ENCODE measurements at regions not wholly inside any gene's neighbourhood (a gene's known extent, or its start where the extent isn't known, plus 50 kb on each side); places are given as distances from the start of the nearest gene placed in this dataset.
A peak's percentile ranks its signal among the peaks of the same experiment; 100 is the strongest.

- 66 to 76% methylated on average over 5 to 6 of the region's 6 CpGs for WGBS, 2 experiments (ENCODE audit: insufficient coverage in 1 of 2, insufficient read length in 1 of 2)
- DNase-seq = peak; percentile 66
- H3K4me1 Mint-ChIP-seq = peaks cover 9% of the 10 kb centered on the region
- TF ChIP-seq, protein P1, sequence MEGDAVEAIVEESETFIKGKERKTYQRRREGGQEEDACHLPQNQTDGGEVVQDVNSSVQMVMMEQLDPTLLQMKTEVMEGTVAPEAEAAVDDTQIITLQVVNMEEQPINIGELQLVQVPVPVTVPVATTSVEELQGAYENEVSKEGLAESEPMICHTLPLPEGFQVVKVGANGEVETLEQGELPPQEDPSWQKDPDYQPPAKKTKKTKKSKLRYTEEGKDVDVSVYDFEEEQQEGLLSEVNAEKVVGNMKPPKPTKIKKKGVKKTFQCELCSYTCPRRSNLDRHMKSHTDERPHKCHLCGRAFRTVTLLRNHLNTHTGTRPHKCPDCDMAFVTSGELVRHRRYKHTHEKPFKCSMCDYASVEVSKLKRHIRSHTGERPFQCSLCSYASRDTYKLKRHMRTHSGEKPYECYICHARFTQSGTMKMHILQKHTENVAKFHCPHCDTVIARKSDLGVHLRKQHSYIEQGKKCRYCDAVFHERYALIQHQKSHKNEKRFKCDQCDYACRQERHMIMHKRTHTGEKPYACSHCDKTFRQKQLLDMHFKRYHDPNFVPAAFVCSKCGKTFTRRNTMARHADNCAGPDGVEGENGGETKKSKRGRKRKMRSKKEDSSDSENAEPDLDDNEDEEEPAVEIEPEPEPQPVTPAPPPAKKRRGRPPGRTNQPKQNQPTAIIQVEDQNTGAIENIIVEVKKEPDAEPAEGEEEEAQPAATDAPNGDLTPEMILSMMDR (conservative IDR thresholded peaks at IDR 0.05) = no peak
- Histone ChIP-seq H3K27ac (ENCODE audit: low read depth, low read length) (no peak overlapping the region), H3K4me1 (ENCODE audit: control insufficient read depth, insufficient read depth, low read length) (peaks cover 3% of the 10 kb centered on the region), H3K27me3 (ENCODE audit: control insufficient read depth, insufficient read depth, low read length, poor library complexity, severe bottlenecking) (no peaks in the 10 kb centered on the region), H3K9me3 (ENCODE audit: control insufficient read depth, low read length) (no peaks in the 10 kb centered on the region), H3K4me3 (ENCODE audit: low read length) (no peak overlapping the region), H3K9ac (ENCODE audit: extremely low read depth, low read length, poor library complexity, severe bottlenecking) (no peak overlapping the region), H3K36me3 (ENCODE audit: control insufficient read depth, insufficient read depth, low read length) (no peaks in the 10 kb centered on the region)
- H3K27me3 Mint-ChIP-seq (ENCODE audit: insufficient read depth) = no peaks in the 10 kb centered on the region
- no peak overlapping the region for H3K4me3 Mint-ChIP-seq
- H3K9me3 Mint-ChIP-seq = no peaks in the 10 kb centered on the region
- H3K36me3 Mint-ChIP-seq (ENCODE audit: low read depth) = no peaks in the 10 kb centered on the region
- H3K27ac Mint-ChIP-seq = no peak overlapping the region
Measured at GRCh38 chr18:11392292-11392691, 217.1 kb upstream of the SLC35G4 start.

DNA sequence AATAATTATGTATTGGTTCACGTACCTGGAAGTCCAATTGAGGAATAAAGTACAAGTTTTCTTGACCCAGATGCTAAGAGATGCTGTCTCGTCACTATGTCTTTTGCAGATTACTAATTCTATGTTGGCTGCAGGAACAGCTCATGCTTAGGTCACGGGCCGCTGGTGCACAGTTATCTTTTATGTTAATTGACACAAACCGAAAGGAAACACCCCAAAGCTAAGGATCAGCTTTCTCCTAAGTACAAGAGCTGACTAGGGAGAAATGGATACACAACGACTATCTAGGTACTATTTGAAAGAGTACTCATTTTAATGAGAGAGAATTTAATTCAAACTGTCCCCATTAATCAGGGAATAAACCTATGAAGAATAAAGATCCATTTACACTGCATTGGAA lies 217.7 kb upstream of the SLC35G4 start:
- Histone ChIP-seq H3K4me3 (ENCODE audit: low read length) (no peak overlapping the region), H3K9ac (ENCODE audit: extremely low read depth, low read length, poor library complexity, severe bottlenecking) (no peak overlapping the region), H3K9me3 (ENCODE audit: control insufficient read depth, low read length) (no peaks in the 10 kb centered on the region), H3K27ac (ENCODE audit: low read depth, low read length) (no peak overlapping the region), H3K27me3 (ENCODE audit: control insufficient read depth, insufficient read depth, low read length, poor library complexity, severe bottlenecking) (no peaks in the 10 kb centered on the region), H3K4me1 (ENCODE audit: control insufficient read depth, insufficient read depth, low read length) (peaks cover 3% of the 10 kb centered on the region), H3K36me3 (ENCODE audit: control insufficient read depth, insufficient read depth, low read length) (no peaks in the 10 kb centered on the region)
- Mint-ChIP-seq H3K27ac (no peak overlapping the region), H3K9me3 (no peaks in the 10 kb centered on the region), H3K4me3 (no peak overlapping the region), H3K4me1 (peaks cover 9% of the 10 kb centered on the region), H3K27me3 (ENCODE audit: insufficient read depth) (no peaks in the 10 kb centered on the region), H3K36me3 (ENCODE audit: low read depth) (no peaks in the 10 kb centered on the region)
- TF ChIP-seq, protein P1 (conservative IDR thresholded peaks at IDR 0.05) = no peak
- 92 to 100% methylated on average over 3 to 6 of the region's 6 CpGs for WGBS, 2 experiments (ENCODE audit: insufficient coverage in 1 of 2, insufficient read length in 1 of 2)
- no peak for DNase-seq

DNA sequence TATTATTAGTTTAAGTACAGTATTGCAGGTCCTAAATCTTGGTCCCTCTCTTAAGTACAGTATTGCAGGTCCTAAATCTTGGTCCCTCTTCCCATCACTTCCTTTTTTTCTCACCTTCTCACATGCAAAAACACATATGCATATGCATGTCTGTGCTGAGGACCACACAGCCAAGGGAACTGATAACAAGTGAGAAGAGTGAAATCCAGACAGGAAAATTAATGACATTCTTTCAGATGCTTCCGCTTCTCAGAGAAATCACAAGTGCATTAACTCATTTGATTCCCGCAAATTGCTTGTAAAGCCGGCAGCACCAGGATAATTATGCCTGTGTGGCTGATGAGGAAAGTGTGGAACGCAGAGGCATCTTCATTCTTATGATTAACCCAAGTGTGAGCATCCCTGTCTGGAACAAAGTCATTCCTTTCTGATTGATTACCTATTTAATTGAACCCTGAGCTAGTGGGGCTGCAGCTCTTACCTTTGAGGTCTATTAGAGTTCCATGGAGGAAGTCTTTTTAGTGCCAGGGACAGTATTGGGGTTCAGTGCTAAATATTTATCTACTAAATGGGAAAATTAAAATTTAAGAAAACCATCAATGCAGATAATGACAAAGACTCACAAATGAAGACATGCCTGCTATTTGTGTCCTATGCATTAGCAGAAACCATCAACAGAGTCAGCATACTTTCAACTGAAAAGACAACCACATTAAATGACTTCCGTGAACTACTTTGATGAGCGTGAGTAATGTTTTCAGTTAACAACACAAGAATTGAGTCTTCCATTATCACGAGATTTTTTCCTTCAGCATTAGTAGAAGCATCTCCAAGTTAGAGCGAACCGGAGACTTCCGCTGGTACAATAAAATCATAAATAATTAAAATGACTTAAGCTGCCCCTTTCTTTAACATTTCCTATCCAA lies 220.4 kb upstream of the SLC35G4 start:
- Mint-ChIP-seq H3K4me1 (peaks cover 9% of the 10 kb centered on the region), H3K36me3 (ENCODE audit: low read depth) (no peaks in the 10 kb centered on the region)

More for the DNA sequence above, 220.4 kb upstream of the SLC35G4 start:
- Histone ChIP-seq H3K36me3 (ENCODE audit: control insufficient read depth, insufficient read depth, low read length) (no peaks in the 10 kb centered on the region), H3K27ac (ENCODE audit: low read depth, low read length) (no peak overlapping the region), H3K27me3 (ENCODE audit: control insufficient read depth, insufficient read depth, low read length, poor library complexity, severe bottlenecking) (no peaks in the 10 kb centered on the region), H3K9me3 (ENCODE audit: control insufficient read depth, low read length) (no peaks in the 10 kb centered on the region), H3K4me1 (ENCODE audit: control insufficient read depth, insufficient read depth, low read length) (peaks cover 3% of the 10 kb centered on the region), H3K9ac (ENCODE audit: extremely low read depth, low read length, poor library complexity, severe bottlenecking) (no peak overlapping the region), H3K4me3 (ENCODE audit: low read length) (no peak overlapping the region)
- no peaks in the 10 kb centered on the region for H3K27me3 Mint-ChIP-seq (ENCODE audit: insufficient read depth)
- no peaks in the 10 kb centered on the region for H3K9me3 Mint-ChIP-seq
- TF ChIP-seq, protein P1 (conservative IDR thresholded peaks at IDR 0.05) = no peak
- H3K27ac Mint-ChIP-seq = no peak overlapping the region
- DNase-seq = no peak
- no peak overlapping the region for H3K4me3 Mint-ChIP-seq
- 93 to 95% methylated on average over 7 to 10 of the region's 10 CpGs for WGBS, 2 experiments (ENCODE audit: insufficient coverage in 1 of 2, insufficient read length in 1 of 2)
